ENCODE measurements at regions not wholly inside any gene's neighbourhood (a gene's known extent, or its start where the extent isn't known, plus 50 kb on each side); places are given as distances from the start of the nearest gene placed in this dataset.
"Not testable (repeated sequence)": the region's sequence is repeated elsewhere in the genome, so short reads cannot be mapped to it uniquely, and the experiment has no call there.

DNA sequence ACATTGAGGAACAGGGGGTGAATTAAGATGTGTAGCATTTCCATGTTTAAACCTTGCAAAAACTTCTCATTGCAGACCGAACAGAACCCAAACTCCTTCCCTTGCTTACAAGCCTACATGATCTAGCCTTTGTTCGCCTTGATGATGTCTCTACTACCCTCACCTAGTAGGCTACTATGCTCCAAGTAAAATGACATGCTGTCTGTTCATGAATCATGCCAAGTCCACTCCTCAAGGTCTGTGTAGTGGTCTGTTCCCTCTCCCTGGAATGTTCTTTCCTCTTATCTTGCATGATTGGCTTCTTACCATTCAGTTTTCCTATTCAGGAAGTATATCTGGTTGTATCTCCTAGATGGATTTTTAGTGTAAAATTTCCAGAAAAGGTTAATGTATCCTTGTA, 4778.6 kb upstream of the OR11H1 start:
- FAIRE-seq; BruUV-seq (replicated peaks); H3K9me3 ChIP-seq (replicated peaks; ENCODE audit: control insufficient read depth, insufficient read depth, low read length); H4K20me1 ChIP-seq (ENCODE audit: control insufficient read depth, insufficient read depth); POLR2A ChIA-PET; H3K4me3 ChIP-seq; H3K4me2 ChIP-seq (ENCODE audit: control insufficient read depth, insufficient read depth); H3K4me1 ChIP-seq (ENCODE audit: control insufficient read depth, insufficient read depth, low read length); in situ Hi-C loops (cut with MboI); intact Hi-C loops (cut with micrococcal nuclease; ENCODE audit: unreplicated experiment); CTCF ChIA-PET; RAD21 ChIA-PET (ENCODE audit: unreplicated experiment); H2AFZ ChIP-seq (ENCODE audit: control insufficient read depth, low read depth, low read length); DNase-seq (ENCODE audit: low read depth, low spot score); H3K27ac ChIP-seq (ENCODE audit: control insufficient read depth, insufficient read depth); SMC1A ChIA-PET (ENCODE audit: uncharacterized antibody, unreplicated experiment); ATAC-seq; H3K36me3 ChIP-seq (ENCODE audit: control insufficient read depth in 2 of 2, insufficient read depth in 2 of 2, low read length in 1 of 2); H3K79me2 ChIP-seq (ENCODE audit: control insufficient read depth, insufficient read depth, low read length); H3K27me3 ChIP-seq (replicated peaks in 1 of 2; ENCODE audit: control insufficient read depth in 2 of 2, insufficient read depth in 2 of 2, low read length in 1 of 2); H3K9ac ChIP-seq (ENCODE audit: control insufficient read depth, insufficient read depth, low read length): not testable (repeated sequence)
- WGBS (ENCODE audit: insufficient coverage, insufficient replicate concordance, low lambda C conversion rate, missing lambda C conversion rate) = 3% methylated on average over 2 of the region's 2 CpGs

DNA sequence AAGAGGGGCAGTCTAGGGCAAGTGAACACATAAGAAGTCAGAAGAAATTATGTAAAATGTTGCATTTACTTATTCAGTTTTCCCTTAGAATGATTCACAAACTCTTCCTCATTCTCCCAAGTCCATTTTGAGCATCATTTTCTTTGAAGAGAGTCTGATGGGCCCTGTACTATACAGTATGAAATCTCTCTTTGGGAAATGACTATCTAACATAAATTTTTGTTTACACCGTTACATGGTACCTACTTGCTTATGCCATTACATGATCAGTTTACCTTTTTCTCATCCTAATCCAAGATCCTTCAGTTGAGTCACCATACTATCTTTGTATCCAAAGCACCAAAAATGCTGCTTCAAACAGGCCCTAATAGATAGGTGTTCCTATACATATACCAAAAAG, 4774.4 kb upstream of the OR11H1 start:
- CTCF ChIA-PET; BruUV-seq (replicated peaks); H3K4me1 ChIP-seq (ENCODE audit: control insufficient read depth, insufficient read depth, low read length); H2AFZ ChIP-seq (ENCODE audit: control insufficient read depth, low read depth, low read length); H3K79me2 ChIP-seq (ENCODE audit: control insufficient read depth, insufficient read depth, low read length); FAIRE-seq; H3K4me2 ChIP-seq (ENCODE audit: control insufficient read depth, insufficient read depth); H3K4me3 ChIP-seq; RAD21 ChIA-PET (ENCODE audit: unreplicated experiment); H4K20me1 ChIP-seq (ENCODE audit: control insufficient read depth, insufficient read depth); POLR2A ChIA-PET; in situ Hi-C loops (cut with MboI); H3K36me3 ChIP-seq (ENCODE audit: control insufficient read depth in 2 of 2, insufficient read depth in 2 of 2, low read length in 1 of 2); SMC1A ChIA-PET (ENCODE audit: uncharacterized antibody, unreplicated experiment); intact Hi-C loops (cut with micrococcal nuclease; ENCODE audit: unreplicated experiment); H3K9ac ChIP-seq (ENCODE audit: control insufficient read depth, insufficient read depth, low read length); H3K27me3 ChIP-seq (replicated peaks in 1 of 2; ENCODE audit: control insufficient read depth in 2 of 2, insufficient read depth in 2 of 2, low read length in 1 of 2); H3K9me3 ChIP-seq (replicated peaks; ENCODE audit: control insufficient read depth, insufficient read depth, low read length); ATAC-seq; DNase-seq (ENCODE audit: low read depth, low spot score); H3K27ac ChIP-seq (ENCODE audit: control insufficient read depth, insufficient read depth): not testable (repeated sequence)
- 0% methylated on average over 1 of the region's 1 CpG for WGBS (ENCODE audit: insufficient coverage, insufficient replicate concordance, low lambda C conversion rate, missing lambda C conversion rate)

DNA sequence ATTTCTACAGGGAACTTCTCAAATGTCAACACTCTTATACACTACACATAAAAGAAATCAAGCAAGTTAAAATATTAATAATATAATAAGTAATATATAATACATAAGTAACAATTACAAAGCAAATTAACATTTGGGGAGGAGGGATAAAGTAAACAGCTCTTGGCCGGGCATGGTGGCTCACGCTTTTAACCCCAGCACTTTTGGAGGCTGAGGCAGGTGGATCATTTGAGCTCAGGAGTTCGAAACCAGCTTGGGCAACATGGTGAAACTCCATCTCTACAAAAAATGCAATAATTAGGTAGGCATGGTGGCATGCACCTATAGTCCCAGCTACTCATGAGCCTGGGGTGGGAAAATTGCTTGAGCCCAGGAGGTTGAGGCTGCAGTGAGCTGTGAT, 4772.6 kb upstream of the OR11H1 start:
- H2AFZ ChIP-seq (ENCODE audit: control insufficient read depth, low read depth, low read length); ATAC-seq; RAD21 ChIA-PET (ENCODE audit: unreplicated experiment); CTCF ChIA-PET; BruUV-seq (replicated peaks); H3K9ac ChIP-seq (ENCODE audit: control insufficient read depth, insufficient read depth, low read length); H3K9me3 ChIP-seq (replicated peaks; ENCODE audit: control insufficient read depth, insufficient read depth, low read length); H3K79me2 ChIP-seq (ENCODE audit: control insufficient read depth, insufficient read depth, low read length); POLR2A ChIA-PET; SMC1A ChIA-PET (ENCODE audit: uncharacterized antibody, unreplicated experiment); H3K36me3 ChIP-seq (ENCODE audit: control insufficient read depth in 2 of 2, insufficient read depth in 2 of 2, low read length in 1 of 2); DNase-seq (ENCODE audit: low read depth, low spot score); H3K4me3 ChIP-seq; H3K27me3 ChIP-seq (replicated peaks in 1 of 2; ENCODE audit: control insufficient read depth in 2 of 2, insufficient read depth in 2 of 2, low read length in 1 of 2); intact Hi-C loops (cut with micrococcal nuclease; ENCODE audit: unreplicated experiment); in situ Hi-C loops (cut with MboI); FAIRE-seq; H3K4me1 ChIP-seq (ENCODE audit: control insufficient read depth, insufficient read depth, low read length); H3K27ac ChIP-seq (ENCODE audit: control insufficient read depth, insufficient read depth); H4K20me1 ChIP-seq (ENCODE audit: control insufficient read depth, insufficient read depth); H3K4me2 ChIP-seq (ENCODE audit: control insufficient read depth, insufficient read depth): not testable (repeated sequence)
- WGBS (ENCODE audit: insufficient coverage, insufficient replicate concordance, low lambda C conversion rate, missing lambda C conversion rate) = 14% methylated on average over 3 of the region's 3 CpGs

DNA sequence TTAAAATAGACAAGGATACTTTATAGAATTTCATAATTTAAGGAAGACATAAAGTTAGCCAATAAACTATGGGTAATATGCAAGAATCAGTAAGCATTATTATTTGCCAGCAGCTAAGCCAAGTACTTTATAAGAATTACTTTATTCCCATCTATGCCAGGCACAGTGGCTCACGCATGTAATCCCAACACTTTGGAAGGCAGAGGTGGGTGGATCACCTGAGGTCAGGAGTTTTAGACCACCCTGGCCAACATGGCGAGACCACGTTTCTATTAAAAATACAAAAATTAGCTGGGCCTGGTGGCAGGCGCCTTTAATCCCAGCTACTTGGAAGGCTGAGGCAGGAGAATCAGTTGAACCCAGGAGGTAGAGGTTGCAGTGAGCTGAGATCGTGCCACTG, 4767.6 kb upstream of the OR11H1 start:
- H3K4me3 ChIP-seq; in situ Hi-C loops (cut with MboI); BruUV-seq (replicated peaks); POLR2A ChIA-PET; H3K36me3 ChIP-seq (ENCODE audit: control insufficient read depth in 2 of 2, insufficient read depth in 2 of 2, low read length in 1 of 2); FAIRE-seq; H2AFZ ChIP-seq (ENCODE audit: control insufficient read depth, low read depth, low read length); H3K9ac ChIP-seq (ENCODE audit: control insufficient read depth, insufficient read depth, low read length); RAD21 ChIA-PET (ENCODE audit: unreplicated experiment); H3K4me2 ChIP-seq (ENCODE audit: control insufficient read depth, insufficient read depth); CTCF ChIA-PET; H3K4me1 ChIP-seq (ENCODE audit: control insufficient read depth, insufficient read depth, low read length); H3K79me2 ChIP-seq (ENCODE audit: control insufficient read depth, insufficient read depth, low read length); intact Hi-C loops (cut with micrococcal nuclease; ENCODE audit: unreplicated experiment); SMC1A ChIA-PET (ENCODE audit: uncharacterized antibody, unreplicated experiment); H3K27ac ChIP-seq (ENCODE audit: control insufficient read depth, insufficient read depth); H3K9me3 ChIP-seq (replicated peaks; ENCODE audit: control insufficient read depth, insufficient read depth, low read length); DNase-seq (ENCODE audit: low read depth, low spot score); H4K20me1 ChIP-seq (ENCODE audit: control insufficient read depth, insufficient read depth); H3K27me3 ChIP-seq (replicated peaks in 1 of 2; ENCODE audit: control insufficient read depth in 2 of 2, insufficient read depth in 2 of 2, low read length in 1 of 2); ATAC-seq: not testable (repeated sequence)
- WGBS (ENCODE audit: insufficient coverage, insufficient replicate concordance, low lambda C conversion rate, missing lambda C conversion rate) = 16% methylated on average over 5 of the region's 5 CpGs

All from GM12878 (cell line).